GM23338 (cell line): ENCODE measurements at regions not wholly inside any gene's neighbourhood (a gene's known extent, or its start where the extent isn't known, plus 50 kb on each side); places are given as distances from the start of the nearest gene placed in this dataset.
"Not testable (repeated sequence)": the region's sequence is repeated elsewhere in the genome, so short reads cannot be mapped to it uniquely, and the experiment has no call there.

Experiments used
- ATAC-seq: fragments of 200-7000 bp; cut with Tn5 transposase; 3 replicates; pipeline ENCODE4 v1.9.1; 2020
- DNase-seq: peaks from one replicate; pipeline ENCODE4 v3.0.0-alpha.2; 2015; ENCODE audit warnings: low spot score
- H2AFZ ChIP-seq: fragments of 200-600 bp; sonication (generic); 2 replicates; pipeline ENCODE4 v1.8.0; 2016; ENCODE audit warnings: antibody characterized with exemption, mild to moderate bottlenecking, moderate library complexity
- H3F3A ChIP-seq: fragments of 200-600 bp; sonication (generic); replicated peaks from 2 replicates; pipeline ENCODE4 v1.8.0; 2017; ENCODE audit warnings: antibody characterized with exemption, mixed run types, low read depth
- H3K27ac ChIP-seq: fragments of 200-600 bp; sonication (generic); 2 replicates; pipeline ENCODE4 v1.6.1; 2016; ENCODE audit warnings: low read depth
- H3K27me3 ChIP-seq: fragments of 200-600 bp; sonication (generic); 2 replicates; pipeline ENCODE4 v1.8.0; 2016; ENCODE audit warnings: mild to moderate bottlenecking, mixed run types, moderate library complexity; ENCODE audit not compliant: insufficient read depth
- H3K36me3 ChIP-seq: fragments of 200-600 bp; sonication (generic); 2 replicates; pipeline ENCODE4 v1.8.0; 2016; ENCODE audit warnings: mild to moderate bottlenecking; ENCODE audit not compliant: insufficient read depth
- H3K4me1 ChIP-seq: fragments of 200-600 bp; sonication (generic); 2 replicates; pipeline ENCODE4 v1.8.0; 2016; ENCODE audit warnings: mild to moderate bottlenecking, moderate library complexity; ENCODE audit not compliant: insufficient read depth
- H3K4me2 ChIP-seq: fragments of 200-600 bp; sonication (generic); 2 replicates; pipeline ENCODE4 v1.7.1; 2017; ENCODE audit warnings: mixed run types
- H3K4me3 ChIP-seq: fragments of 200-600 bp; sonication (generic); 2 replicates; pipeline ENCODE4 v1.6.1; 2016; ENCODE audit warnings: mixed run types
- H3K79me2 ChIP-seq: fragments of 200-600 bp; sonication (generic); replicated peaks from 2 replicates; pipeline ENCODE4 v1.8.0; 2017; ENCODE audit warnings: mild to moderate bottlenecking; ENCODE audit not compliant: insufficient read depth
- H3K9me2 ChIP-seq: fragments of 200-600 bp; sonication (generic); 2 replicates; pipeline ENCODE4 v1.8.0; 2017; ENCODE audit not compliant: insufficient read depth
- H4K20me1 ChIP-seq: fragments of 200-600 bp; sonication (generic); replicated peaks from 2 replicates; pipeline ENCODE4 v1.8.0; 2017; ENCODE audit warnings: mild to moderate bottlenecking; ENCODE audit not compliant: insufficient read depth
- H3K27ac Mint-ChIP-seq: 2 replicates; pipeline ENCODE4 v1.8.0; 2020; ENCODE audit warnings: inconsistent platforms, mild to moderate bottlenecking, moderate library complexity, mixed read lengths
- H3K27me3 Mint-ChIP-seq: 3 replicates; pipeline ENCODE4 v1.8.0; 2022; ENCODE audit warnings: low read depth, mild to moderate bottlenecking, moderate library complexity, mixed read lengths, inconsistent platforms; ENCODE audit not compliant: insufficient read depth, poor library complexity
- H3K36me3 Mint-ChIP-seq: 3 replicates; pipeline ENCODE4 v1.8.0; 2021; ENCODE audit warnings: low read depth, mild to moderate bottlenecking, inconsistent platforms, moderate library complexity, mixed read lengths
- H3K4me1 Mint-ChIP-seq: 3 replicates; pipeline ENCODE4 v1.8.0; 2020; ENCODE audit warnings: mild to moderate bottlenecking, inconsistent platforms, mixed read lengths
- H3K4me3 Mint-ChIP-seq: 3 replicates; pipeline ENCODE4 v1.8.0; 2021; ENCODE audit warnings: moderate library complexity, mild to moderate bottlenecking, inconsistent platforms, mixed read lengths
- H3K9me3 Mint-ChIP-seq: 3 replicates; pipeline ENCODE4 v1.8.0; 2020; ENCODE audit warnings: moderate library complexity, mild to moderate bottlenecking, inconsistent platforms, mixed read lengths
- CREB1 ChIP-seq: fragments of 250-450 bp; sonication (Bioruptor Pico); IDR thresholded peaks from 2 replicates; pipeline ENCODE4 v1.5.0; 2020; ENCODE audit warnings: low read depth, mild to moderate bottlenecking, moderate library complexity
- CTCF ChIP-seq, 2 experiments: fragments of 200-600 bp in 1 of 2; sonication (generic) in 1 of 2; conservative IDR thresholded peaks; 2 replicates each; pipeline versions ENCODE4 v1.5.1 to v1.6.1; 2016 to 2017; ENCODE audit warnings: antibody characterized with exemption in 2 of 2, low read depth in 2 of 2, mild to moderate bottlenecking in 2 of 2, moderate library complexity in 1 of 2
- EZH2 ChIP-seq: fragments of 200-600 bp; sonication (generic); IDR thresholded peaks from one replicate; pipeline ENCODE4 v1.8.0; 2017; ENCODE audit warnings: antibody characterized with exemption, mild to moderate bottlenecking, low read depth; ENCODE audit not compliant: unreplicated experiment
- EZH2phosphoT487 ChIP-seq: fragments of 200-600 bp; sonication (generic); IDR thresholded peaks from one replicate; pipeline ENCODE4 v1.8.1; 2018; ENCODE audit warnings: antibody characterized with exemption; ENCODE audit not compliant: unreplicated experiment
- JUNB ChIP-seq: IDR thresholded peaks from one replicate; pipeline ENCODE4 v1.6.1; 2016; ENCODE audit warnings: antibody characterized with exemption; ENCODE audit not compliant: unreplicated experiment
- NANOG ChIP-seq: IDR thresholded peaks from 2 replicates; pipeline ENCODE4 v1.6.1; 2016; ENCODE audit warnings: antibody characterized with exemption, borderline replicate concordance
- POLR2AphosphoS5 ChIP-seq: IDR thresholded peaks from 2 replicates; pipeline ENCODE4 v1.6.1; 2016; ENCODE audit warnings: antibody characterized with exemption, low read depth
- STAT1 ChIP-seq: IDR thresholded peaks from one replicate; pipeline ENCODE4 v1.6.1; 2016; ENCODE audit warnings: antibody characterized with exemption; ENCODE audit not compliant: unreplicated experiment
- ZNF331 ChIP-seq: fragments of 250-450 bp; sonication (Bioruptor Pico); IDR thresholded peaks from 2 replicates; pipeline ENCODE4 v1.5.0; 2020; ENCODE audit warnings: low read depth, mild to moderate bottlenecking, moderate library complexity
- ZNF462 ChIP-seq: fragments of 250-450 bp; sonication (Bioruptor Pico); IDR thresholded peaks from 2 replicates; pipeline ENCODE4 v1.5.0; 2020; ENCODE audit warnings: mild to moderate bottlenecking, moderate library complexity
- TF ChIP-seq, protein P1 (sequence below): IDR thresholded peaks from 2 replicates; pipeline ENCODE4 v1.6.1; 2016; ENCODE audit warnings: antibody characterized with exemption

GRCh38 chr2:142502402-142502801, 371.6 kb upstream of the LRP1B start (continued):
- TF ChIP-seq ZNF462 (CRISPR knock-in tag) (no peak), POLR2AphosphoS5 (no peak), NANOG (no peak), CTCF (conservative IDR thresholded peaks at IDR 0.05; ENCODE audit: low read depth in 2 of 2) (no peak), JUNB (no peak)

- DNase-seq (no peak), ATAC-seq (no peak)
- TF ChIP-seq CREB1 (CRISPR knock-in tag) (no peak), EZH2 (no peak), ZNF331 (no peak), STAT1 (no peak), JUNB (no peak), EZH2phosphoT487 (no peak)
- TF ChIP-seq, protein P1, sequence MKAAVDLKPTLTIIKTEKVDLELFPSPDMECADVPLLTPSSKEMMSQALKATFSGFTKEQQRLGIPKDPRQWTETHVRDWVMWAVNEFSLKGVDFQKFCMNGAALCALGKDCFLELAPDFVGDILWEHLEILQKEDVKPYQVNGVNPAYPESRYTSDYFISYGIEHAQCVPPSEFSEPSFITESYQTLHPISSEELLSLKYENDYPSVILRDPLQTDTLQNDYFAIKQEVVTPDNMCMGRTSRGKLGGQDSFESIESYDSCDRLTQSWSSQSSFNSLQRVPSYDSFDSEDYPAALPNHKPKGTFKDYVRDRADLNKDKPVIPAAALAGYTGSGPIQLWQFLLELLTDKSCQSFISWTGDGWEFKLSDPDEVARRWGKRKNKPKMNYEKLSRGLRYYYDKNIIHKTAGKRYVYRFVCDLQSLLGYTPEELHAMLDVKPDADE = no peak
- Histone ChIP-seq H3F3A (no peaks in the 10 kb centered on the region), H3K27ac (no peak overlapping the region), H3K9me2 (no peaks in the 10 kb centered on the region), H3K4me1 (no peaks in the 10 kb centered on the region), H3K36me3 (no peaks in the 10 kb centered on the region), H2AFZ (peak overlapping the region; percentile 66), H3K4me3 (no peak overlapping the region), H3K4me2 (peak overlapping the region; percentile 20), H4K20me1 (no peaks in the 10 kb centered on the region), H3K79me2 (no peaks in the 10 kb centered on the region), H3K27me3 (no peaks in the 10 kb centered on the region)
- peaks cover 3% of the 10 kb centered on the region for H3K27me3 Mint-ChIP-seq
- peaks cover 16% of the 10 kb centered on the region for H3K4me1 Mint-ChIP-seq
- H3K4me3 Mint-ChIP-seq = no peak overlapping the region
- H3K9me3 Mint-ChIP-seq = peaks cover 11% of the 10 kb centered on the region; the same call in 1 of the 3 replicates
- H3K36me3 Mint-ChIP-seq = peaks cover 8% of the 10 kb centered on the region; the same call in 1 of the 3 replicates
- no peak overlapping the region for H3K27ac Mint-ChIP-seq
Measured at GRCh38 chr2:142495141-142495540, 364.3 kb upstream of the LRP1B start.

- H3K4me1 Mint-ChIP-seq, H3K4me3 ChIP-seq, H3K36me3 Mint-ChIP-seq, H3K4me3 Mint-ChIP-seq, H3K27me3 Mint-ChIP-seq, H3F3A ChIP-seq, H4K20me1 ChIP-seq, H3K4me2 ChIP-seq, DNase-seq, H3K27ac Mint-ChIP-seq, H3K4me1 ChIP-seq, H3K27ac ChIP-seq, H3K9me2 ChIP-seq, H3K79me2 ChIP-seq, H3K27me3 ChIP-seq, ATAC-seq, H3K36me3 ChIP-seq: not testable (repeated sequence)
- H3K9me3 Mint-ChIP-seq = peaks cover 15% of the 10 kb centered on the region
- H2AFZ ChIP-seq = peak overlapping the region; percentile 78
Measured at GRCh38 chr2:142489631-142490030, 358.8 kb upstream of the LRP1B start.
